HL-60 (cell line): ENCODE measurements at regions not wholly inside any gene's neighbourhood (a gene's known extent, or its start where the extent isn't known, plus 50 kb on each side); places are given as distances from the start of the nearest gene placed in this dataset.

Source experiments
- POLR2AphosphoS5 ChIP-seq: IDR thresholded peaks from 2 replicates; pipeline ENCODE4 v1.6.1; 2012; ENCODE audit warnings: low read depth
- TF ChIP-seq, protein P1 (sequence below): IDR thresholded peaks from one replicate; pipeline ENCODE4 v1.5.1; 2011; ENCODE audit warnings: low read length, control low read depth, inconsistent platforms; ENCODE audit not compliant: insufficient read depth
- TF ChIP-seq, protein P2 (sequence below): IDR thresholded peaks from 2 replicates; pipeline ENCODE4 v1.6.1; 2012; ENCODE audit warnings: low read depth; ENCODE audit not compliant: insufficient replicate concordance

DNA sequence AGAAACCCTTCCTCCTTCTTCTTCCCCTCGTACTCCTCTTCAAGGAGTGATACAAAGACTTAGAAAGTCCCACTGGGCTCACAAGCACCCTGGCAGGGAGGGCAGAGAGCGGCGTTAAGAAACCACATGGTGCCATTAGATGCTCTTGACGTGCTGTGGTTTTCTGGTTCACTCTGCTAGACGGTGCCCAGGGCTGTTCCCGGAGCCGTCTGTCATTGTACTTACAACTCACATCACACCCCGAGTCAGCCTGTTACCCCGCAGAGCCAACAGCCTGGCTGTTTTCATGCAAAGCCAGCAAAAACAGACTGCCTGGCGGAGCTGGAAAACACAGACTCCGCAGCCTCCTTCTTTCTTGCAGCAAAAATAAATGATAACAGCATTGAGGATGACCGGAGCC is 232.6 kb upstream of the TBX3 start:
- TF ChIP-seq, protein P1, sequence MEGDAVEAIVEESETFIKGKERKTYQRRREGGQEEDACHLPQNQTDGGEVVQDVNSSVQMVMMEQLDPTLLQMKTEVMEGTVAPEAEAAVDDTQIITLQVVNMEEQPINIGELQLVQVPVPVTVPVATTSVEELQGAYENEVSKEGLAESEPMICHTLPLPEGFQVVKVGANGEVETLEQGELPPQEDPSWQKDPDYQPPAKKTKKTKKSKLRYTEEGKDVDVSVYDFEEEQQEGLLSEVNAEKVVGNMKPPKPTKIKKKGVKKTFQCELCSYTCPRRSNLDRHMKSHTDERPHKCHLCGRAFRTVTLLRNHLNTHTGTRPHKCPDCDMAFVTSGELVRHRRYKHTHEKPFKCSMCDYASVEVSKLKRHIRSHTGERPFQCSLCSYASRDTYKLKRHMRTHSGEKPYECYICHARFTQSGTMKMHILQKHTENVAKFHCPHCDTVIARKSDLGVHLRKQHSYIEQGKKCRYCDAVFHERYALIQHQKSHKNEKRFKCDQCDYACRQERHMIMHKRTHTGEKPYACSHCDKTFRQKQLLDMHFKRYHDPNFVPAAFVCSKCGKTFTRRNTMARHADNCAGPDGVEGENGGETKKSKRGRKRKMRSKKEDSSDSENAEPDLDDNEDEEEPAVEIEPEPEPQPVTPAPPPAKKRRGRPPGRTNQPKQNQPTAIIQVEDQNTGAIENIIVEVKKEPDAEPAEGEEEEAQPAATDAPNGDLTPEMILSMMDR, result no peak
- TF ChIP-seq, protein P2, sequence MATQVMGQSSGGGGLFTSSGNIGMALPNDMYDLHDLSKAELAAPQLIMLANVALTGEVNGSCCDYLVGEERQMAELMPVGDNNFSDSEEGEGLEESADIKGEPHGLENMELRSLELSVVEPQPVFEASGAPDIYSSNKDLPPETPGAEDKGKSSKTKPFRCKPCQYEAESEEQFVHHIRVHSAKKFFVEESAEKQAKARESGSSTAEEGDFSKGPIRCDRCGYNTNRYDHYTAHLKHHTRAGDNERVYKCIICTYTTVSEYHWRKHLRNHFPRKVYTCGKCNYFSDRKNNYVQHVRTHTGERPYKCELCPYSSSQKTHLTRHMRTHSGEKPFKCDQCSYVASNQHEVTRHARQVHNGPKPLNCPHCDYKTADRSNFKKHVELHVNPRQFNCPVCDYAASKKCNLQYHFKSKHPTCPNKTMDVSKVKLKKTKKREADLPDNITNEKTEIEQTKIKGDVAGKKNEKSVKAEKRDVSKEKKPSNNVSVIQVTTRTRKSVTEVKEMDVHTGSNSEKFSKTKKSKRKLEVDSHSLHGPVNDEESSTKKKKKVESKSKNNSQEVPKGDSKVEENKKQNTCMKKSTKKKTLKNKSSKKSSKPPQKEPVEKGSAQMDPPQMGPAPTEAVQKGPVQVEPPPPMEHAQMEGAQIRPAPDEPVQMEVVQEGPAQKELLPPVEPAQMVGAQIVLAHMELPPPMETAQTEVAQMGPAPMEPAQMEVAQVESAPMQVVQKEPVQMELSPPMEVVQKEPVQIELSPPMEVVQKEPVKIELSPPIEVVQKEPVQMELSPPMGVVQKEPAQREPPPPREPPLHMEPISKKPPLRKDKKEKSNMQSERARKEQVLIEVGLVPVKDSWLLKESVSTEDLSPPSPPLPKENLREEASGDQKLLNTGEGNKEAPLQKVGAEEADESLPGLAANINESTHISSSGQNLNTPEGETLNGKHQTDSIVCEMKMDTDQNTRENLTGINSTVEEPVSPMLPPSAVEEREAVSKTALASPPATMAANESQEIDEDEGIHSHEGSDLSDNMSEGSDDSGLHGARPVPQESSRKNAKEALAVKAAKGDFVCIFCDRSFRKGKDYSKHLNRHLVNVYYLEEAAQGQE, result no peak
- no peak for TF ChIP-seq POLR2AphosphoS5
